ENCODE measurements at regions not wholly inside any gene's neighbourhood (a gene's known extent, or its start where the extent isn't known, plus 50 kb on each side); places are given as distances from the start of the nearest gene placed in this dataset.

- DNase-seq, result no peak
Measured at GRCh38 chr12:17540921-17541320, 549.1 kb downstream of the RERGL start.

DNA sequence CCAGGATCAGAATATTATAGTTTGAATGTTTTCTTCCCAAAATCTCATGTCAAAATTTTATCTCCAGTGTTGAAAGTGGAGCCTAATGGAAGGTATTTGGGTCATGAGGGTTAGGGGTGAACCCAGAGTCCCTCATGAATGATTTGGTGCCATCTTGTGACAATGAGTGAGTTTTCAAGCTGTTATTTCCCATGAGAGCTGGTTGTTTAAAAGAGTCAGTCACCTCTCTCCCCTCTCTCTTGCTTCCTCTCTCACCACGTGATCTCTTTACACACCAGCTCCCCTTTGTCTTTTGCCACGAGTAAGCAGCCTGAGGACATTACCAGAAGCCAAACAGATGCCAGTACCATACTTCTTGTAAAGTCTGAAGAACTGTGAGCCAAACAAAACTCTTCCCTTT lies 561.6 kb downstream of the RERGL start:
- DNase-seq, result no peak

- no peak for DNase-seq
Measured at GRCh38 chr12:17527021-17527420, 563.0 kb downstream of the RERGL start.

GRCh38 chr12:17511369-17511768 lies 578.6 kb downstream of the RERGL start:
- DNase-seq, result no peak

DNA sequence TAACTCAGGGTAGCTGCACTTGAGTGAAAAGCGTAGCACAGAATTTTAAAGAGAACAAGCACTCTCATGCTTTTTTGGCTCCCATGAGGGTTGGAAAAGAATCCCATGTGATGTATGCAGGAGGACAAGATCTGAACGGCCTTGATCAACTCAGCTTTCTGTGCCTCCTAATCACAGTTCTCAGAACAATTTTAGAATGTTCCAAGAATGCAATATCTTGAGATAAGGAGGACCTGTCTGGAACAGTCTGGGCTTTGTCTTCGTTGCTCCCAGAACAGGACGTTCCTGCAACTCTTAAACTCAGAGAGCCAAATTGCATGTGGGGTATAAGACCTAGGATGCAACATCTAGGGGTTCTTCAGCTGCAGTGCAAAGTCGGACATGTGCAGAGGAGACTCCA lies 582.7 kb downstream of the RERGL start:
- DNase-seq, result no peak

DNA sequence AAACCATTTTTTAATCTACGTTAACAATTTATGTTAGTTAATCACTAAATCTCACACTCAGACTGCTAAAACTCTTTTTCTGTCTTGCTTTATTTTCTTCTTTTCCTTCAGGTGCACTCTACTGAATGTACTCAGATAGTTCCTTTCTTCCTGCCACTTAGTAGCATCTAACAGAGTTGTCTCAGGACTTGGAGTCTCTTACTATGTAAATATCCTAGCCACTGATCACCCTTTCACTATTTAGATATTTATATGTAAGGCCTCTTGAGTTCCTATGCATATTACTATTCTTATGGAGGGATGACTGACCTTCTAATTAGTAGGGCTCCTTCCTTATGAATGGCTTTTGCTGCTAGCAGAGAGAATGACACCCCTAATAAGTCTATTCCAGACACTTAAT lies 586.3 kb downstream of the RERGL start:
- DNase-seq, result no peak

- no peak for DNase-seq
Measured at GRCh38 chr12:17489452-17489851, 600.5 kb downstream of the RERGL start.

- no peak for DNase-seq
Measured at GRCh38 chr12:17478908-17479673, 610.9 kb downstream of the RERGL start.

- DNase-seq, result no peak
Measured at GRCh38 chr12:17470460-17470859, 619.5 kb downstream of the RERGL start.

- no peak for DNase-seq
Measured at GRCh38 chr12:17459214-17459613, 630.8 kb downstream of the RERGL start.

DNA sequence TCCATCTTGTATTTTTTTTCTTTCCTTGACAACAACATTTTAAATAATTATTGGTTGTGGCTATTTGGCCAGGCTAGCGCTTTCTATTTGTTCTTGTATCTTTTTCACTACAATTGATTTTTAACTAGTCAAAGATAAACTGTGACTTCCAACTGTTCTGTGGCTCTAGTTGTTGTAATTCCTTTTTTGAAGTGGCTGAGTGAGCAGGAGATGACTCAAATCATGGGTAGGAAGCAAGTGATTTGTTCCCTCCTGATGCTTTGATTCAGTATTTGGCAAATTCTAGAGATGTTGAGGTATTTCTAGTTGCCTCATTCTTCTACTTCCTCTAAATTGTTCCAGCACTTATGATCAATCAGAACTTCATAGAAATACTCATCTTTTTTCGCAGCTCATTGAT lies 633.5 kb downstream of the RERGL start:
- DNase-seq, result no peak

- no peak for DNase-seq
Measured at GRCh38 chr12:17438141-17438540, 651.9 kb downstream of the RERGL start.

- DNase-seq, result no peak
Measured at GRCh38 chr12:17416748-17417147, 673.2 kb downstream of the RERGL start.

DNA sequence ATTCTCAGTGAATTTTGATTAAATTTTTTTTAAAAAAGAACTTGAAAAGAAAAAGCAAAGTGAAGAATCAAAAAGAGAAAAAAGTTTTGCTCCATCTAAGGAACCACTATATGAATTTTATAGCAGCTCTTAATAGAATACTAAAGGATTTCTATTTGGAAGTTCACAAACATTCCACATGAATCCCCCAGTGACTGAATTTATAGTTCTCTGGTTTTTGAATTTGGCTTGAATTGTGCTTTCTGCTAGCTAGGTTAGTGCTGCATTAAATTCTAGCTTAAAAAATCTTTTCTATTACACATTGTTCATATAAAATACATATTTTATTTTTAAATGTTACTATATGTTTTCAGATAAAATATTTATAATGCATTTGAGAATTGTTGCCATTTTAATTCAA lies 675.4 kb downstream of the RERGL start:
- DNase-seq, result no peak

DNA sequence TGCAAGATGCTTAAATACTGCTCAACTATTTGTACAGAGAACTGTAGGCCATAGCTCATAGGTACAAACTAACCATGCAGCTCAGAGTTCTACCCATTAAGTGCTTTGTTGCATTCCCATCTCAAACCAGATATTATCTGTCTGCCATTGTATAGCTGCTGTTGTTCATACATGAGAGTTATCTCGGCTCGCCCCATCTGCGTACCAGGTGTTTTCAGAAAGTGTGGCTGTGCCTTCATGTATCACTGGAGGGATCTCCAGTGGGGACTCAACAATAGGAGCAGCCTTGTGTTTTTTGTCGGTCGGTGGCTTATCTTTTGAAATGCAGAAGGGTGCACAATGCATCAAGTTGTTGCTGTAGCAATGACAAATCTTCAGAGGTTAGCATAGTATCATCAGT lies 678.3 kb downstream of the RERGL start:
- no peak for DNase-seq

DNA sequence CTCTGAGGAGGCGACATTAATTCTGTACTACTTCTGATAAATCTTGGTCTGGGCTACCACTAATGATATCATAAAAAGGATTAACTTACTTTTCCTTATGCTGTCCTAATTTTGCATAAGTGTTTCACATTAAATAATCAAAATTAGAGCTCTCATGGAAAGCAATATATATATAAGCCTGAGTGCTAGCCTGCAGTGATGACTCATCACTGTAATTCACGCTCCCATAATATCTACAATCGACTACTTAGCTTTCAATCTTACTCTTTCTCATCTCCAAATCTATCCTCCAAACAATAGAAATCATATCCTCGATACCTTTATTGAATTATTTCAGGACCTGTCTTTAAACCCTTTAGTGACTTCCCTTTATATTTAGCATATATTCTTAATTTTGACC lies 701.3 kb downstream of the RERGL start:
- DNase-seq, result no peak

DNA sequence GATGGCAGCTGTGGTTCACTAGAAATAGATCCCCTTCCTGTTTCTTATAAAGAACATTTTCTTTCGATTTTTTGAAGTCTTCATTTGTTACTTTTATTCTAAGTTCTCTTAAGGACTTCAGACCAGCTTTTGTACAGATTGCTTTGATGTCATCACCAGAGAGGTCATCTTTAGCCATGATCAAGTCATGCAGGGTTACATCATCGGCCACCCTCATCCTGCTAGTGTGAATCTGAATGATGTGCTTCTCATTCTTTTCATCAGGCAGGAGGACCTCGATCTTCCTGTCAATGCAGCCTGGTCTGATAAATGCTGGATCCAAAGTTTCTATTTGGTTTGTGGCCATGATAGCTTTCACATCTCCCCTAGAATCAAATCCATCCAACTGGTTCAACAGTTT lies 706.7 kb downstream of the RERGL start:
- no peak for DNase-seq

DNA sequence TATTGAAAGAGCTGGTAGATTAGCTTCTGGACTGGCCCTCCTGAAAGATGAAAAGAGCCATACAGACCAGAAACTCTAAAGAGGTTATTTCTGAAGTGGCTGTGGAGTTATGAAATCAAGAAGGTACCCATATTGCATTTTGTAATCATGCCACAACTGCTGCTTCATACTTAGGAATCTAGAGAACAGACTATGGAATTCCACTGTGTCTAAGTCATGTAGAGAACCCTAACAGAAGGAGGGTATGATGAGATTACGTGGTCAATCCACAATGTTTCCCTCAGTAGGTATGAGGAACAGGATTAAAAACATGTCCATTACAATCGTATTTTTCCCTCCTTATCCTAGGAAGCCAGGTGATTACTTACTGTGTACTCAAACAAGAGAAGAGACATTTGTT lies 708.8 kb downstream of the RERGL start:
- DNase-seq, result no peak

DNA sequence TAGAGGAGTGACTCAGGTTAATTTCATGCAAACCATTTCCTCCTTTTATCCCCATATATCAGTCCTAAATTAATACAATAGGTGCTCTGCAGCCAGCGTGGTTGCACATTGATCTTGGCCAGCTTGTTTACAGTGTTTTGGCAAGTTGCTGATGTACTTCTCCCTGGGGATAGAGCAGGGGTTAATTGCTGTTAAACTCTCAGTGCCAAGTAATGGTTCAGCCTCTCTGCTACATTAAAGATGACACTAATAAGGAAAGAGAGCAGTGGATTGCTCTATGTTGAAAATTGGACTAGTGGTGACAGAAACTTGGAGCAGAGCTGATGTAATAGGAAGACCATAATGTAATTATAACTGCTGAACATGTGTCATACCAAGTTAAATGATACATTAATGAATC lies 717.5 kb downstream of the RERGL start:
- DNase-seq, result peak; percentile 98

GRCh38 chr12:17371491-17372215 lies 718.3 kb downstream of the RERGL start:
- no peak for DNase-seq

GRCh38 chr12:17370621-17371020 lies 719.4 kb downstream of the RERGL start:
- DNase-seq, result no peak

DNA sequence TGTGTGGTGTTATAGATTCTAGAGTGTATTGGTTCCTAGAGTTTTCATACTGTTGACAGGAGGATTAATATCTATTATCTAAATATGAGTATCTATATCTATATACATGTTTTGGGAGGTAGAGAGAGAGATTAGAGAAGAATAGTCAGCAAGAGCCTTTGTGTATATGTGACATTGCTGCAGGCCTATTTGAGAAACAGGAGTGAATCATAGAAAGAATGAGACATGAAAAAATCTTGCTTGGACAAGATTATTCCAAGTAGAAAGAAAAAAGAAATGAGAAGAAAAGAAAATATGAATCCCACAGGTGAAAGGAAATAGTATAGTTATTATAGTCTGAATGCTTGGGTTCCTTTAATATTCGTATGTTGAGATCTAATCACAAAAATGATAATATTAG lies 720.4 kb downstream of the RERGL start:
- DNase-seq, result no peak

- no peak for DNase-seq
Measured at GRCh38 chr12:17361224-17361623, 728.8 kb downstream of the RERGL start.

DNA sequence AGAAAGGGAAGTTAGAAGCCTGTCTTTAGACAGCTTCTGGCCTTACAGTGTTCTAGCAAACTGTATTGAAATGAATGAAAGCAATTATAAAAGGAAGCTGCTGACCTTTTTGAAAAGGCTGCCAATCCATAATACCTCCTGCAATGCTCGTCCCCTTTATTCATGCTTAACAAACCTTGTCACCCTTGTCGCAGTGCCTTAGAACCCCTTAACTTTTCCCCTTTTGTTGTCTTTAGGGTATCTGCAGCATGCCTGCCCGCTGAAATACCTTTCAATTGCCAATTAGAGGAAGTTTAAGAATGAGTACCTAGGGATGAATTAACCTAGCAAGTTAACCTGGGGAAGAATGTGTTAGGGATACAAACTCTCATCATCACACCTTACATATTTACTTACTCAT lies 731.2 kb downstream of the RERGL start:
- DNase-seq, result no peak

GRCh38 chr12:17357396-17357795 lies 732.6 kb downstream of the RERGL start:
- no peak for DNase-seq

Data from NCI-H446 treated with DMSO at 0.1 percent for 48 hours (cell line).